ENCODE measurements at regions not wholly inside any gene's neighbourhood (a gene's known extent, or its start where the extent isn't known, plus 50 kb on each side); places are given as distances from the start of the nearest gene placed in this dataset.

DNA sequence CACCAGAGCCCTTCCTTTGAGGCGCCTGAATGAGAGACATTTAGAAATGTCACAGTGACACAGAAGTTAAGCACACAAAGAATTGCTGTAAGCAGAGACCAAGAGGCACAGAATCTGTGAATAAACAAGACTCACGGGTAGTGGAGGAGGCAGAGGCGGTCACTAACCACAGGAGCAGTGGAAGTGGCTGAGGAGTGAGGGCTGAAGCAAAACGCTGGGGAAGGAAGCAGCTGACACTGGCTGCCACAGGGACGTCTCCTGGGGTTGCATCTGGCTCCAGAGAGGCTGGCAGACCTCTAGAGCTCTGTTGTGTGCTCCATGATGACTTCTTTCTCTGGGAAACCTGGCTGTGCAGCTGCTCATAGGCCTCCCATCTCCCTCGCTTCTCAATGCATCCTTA, 65.0 kb upstream of the SLC2A12 start:
- peak; percentile 63 for DNase-seq

DNA sequence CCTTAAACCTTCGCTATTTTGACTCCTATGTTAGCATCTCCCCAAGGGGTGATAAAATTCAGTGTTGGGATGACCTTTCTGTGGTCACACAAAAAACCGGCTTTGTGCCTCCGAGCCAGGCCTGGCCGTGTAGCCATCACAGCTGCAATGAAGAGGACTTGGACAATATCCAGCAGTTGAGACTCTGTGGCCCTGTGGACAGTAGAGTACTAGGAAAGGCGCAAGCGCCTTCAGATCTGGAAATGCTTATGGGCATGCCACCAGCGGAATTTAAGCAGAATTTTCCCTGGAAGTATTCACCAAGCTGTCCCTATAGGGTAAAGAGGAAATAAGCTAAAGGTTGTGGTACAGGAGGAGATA, 63.3 kb upstream of the SLC2A12 start:
- DNase-seq = no peak

DNA sequence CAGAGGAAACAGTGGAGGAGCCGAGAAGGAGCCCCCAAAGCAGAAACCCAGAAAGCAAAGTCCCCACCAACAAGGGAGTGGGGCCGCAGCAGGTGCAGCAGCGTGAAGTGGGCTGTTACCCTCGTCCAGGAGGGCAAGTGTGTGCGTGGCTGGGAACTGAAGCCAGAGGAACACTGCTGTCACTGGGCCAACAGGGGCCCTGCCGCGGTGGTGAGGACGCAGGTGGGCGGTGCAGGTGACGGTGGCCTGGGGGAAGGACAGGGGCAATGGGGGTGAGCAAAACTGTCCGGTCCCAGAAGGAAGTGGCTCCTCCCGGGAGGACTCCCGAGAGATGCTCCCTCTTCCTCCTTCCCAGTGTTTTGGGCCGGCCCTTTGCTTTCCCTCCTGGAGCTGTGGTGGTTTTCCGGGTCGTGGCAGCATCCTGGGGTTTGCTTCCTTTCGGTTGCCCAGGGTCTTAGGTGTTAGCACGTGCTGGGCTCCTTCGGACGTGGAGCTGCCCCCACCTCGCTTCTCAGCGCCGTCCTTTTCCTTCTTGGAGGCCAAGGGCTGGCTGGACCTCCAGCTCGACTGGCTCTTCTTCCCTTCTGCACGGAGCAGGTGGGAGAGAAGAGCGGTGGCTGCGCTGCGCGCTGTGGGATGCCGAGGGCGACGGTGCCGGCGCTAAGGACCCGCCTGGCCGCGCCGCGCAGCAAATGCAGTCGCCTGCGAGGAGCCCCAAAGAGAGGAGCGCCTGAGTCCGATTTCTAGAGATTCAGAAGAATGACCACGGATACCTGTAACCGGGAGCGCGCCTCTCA, 62.7 kb upstream of the SLC2A12 start:
- DNase-seq = no peak

DNA sequence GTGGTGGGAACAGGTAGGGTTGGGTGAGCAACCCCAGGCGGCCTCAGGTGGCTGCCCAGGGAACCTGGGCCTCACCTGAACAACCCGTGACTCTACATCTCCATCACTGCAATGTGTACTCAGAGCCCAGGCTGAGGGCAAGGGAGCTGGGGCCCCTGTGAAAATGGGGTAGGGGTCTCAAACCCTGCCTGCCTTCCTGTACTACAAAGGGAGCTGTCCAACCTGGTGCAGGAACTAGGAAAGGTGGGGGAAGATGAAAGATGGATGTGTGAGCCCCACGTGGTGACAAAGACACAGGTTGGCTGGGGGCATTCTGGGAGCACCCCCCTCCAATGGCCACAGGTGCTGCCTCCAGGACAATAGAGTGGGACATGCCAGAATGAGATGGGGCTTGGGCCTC, 62.1 kb upstream of the SLC2A12 start:
- DNase-seq = no peak

DNA sequence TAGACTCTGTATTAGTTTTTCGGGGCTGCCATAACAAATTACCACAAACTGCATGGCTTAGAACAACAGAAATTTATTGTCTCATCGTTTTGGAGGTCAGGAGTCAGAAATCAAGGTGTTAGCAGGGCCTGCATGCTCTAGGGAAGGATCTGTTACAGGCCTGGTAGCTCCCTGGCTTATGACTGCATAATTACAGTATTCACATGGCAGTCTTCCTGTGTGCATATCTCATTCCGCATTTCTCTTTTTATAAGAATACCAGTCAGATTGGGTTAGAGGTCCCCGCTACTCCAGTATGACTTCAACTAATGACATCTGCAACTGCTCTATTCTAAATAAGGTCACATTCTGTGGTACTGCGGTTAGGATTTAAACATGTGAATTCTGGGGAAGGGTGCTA, 59.3 kb upstream of the SLC2A12 start:
- DNase-seq = no peak

DNA sequence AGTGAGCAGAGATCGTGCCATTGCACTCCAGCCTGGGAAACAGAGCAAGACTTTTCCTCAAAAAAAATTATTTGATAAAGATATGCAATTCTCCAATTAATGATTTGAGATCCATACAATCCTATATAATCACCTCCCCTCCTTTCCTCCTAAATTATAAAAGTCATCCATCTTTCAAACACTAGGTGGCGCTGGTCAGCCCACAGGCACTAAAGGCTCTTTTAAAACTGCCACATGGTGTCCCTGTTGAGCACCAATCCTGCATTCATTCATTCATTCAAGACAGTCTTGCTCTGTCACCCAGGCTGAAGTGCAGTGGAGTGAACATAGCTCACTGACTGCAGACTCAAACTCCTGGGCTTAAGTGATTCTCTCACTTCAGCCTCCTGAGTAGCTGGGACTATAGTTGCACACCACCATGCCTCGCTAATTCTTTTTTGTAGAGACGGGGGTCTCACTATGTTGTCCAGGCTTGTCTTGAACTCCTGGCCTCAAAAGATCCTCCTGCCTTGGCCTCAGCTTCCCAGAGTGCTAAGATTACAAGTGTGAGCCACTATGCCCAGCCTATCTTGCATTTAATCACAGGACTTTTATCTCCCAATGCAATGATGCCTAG, 58.7 kb upstream of the SLC2A12 start:
- DNase-seq = peak; percentile 18

DNA sequence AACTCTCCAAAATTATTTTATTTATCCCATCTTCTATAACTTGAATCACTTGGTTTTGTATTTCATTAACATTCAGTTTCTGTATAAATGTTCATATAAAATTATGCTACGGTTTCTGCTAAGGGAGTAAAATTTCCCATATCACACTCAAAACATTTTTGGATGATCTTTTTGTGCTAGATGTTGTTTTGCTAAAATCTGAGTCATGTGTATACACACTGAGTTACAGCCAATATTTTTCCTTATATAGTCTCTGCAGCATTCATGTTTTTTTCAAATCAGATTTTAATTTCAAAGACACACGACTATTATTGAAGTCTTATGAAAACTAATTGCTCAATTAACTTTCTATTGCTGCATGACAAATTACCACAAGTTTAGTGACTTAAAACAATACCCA, 54.3 kb upstream of the SLC2A12 start:
- DNase-seq = no peak

DNA sequence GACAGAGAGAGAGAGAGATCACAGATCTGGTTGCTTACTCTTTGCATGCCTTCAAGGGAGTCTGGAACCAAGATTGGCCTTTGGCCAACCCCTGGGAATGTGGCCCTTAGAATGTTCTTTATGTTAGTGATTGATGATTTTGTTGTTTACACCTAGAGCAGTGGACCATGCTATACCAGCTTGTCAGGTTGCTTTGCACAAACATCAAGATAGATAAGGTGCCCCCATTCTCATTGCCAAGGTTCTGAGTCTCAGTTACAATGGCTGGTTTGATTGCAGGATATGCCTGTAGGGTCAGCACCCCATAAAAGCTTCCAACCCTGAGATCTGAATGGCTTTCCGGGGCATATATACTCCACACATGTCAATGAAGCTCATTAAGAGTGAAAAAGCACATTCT, 53.5 kb upstream of the SLC2A12 start:
- no peak for DNase-seq

DNA sequence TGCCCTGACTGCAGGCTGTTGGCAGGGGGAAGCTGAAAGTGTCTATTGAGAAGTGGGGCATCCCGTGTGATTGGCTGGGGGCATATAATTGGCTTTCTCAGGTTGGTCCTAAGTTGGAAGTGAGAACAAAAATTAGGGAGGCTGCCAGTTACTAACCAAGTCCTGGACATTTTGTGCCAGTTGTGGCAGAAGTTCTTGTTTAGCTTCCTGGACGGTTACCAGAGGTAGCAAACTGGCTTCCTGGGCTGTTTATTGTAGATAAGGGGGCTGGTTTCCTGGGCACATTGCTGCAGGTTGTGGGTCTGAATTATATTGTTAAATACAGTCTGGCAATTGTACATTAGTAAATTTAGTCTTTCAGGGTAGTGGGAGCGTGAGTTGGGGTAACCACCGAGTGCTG, 50.6 kb upstream of the SLC2A12 start:
- DNase-seq = no peak

All from GDM1 (cell line).